ENCODE measurements at regions not wholly inside any gene's neighbourhood (a gene's known extent, or its start where the extent isn't known, plus 50 kb on each side); places are given as distances from the start of the nearest gene placed in this dataset.
"Not testable (repeated sequence)": the region's sequence is repeated elsewhere in the genome, so short reads cannot be mapped to it uniquely, and the experiment has no call there.

DNA sequence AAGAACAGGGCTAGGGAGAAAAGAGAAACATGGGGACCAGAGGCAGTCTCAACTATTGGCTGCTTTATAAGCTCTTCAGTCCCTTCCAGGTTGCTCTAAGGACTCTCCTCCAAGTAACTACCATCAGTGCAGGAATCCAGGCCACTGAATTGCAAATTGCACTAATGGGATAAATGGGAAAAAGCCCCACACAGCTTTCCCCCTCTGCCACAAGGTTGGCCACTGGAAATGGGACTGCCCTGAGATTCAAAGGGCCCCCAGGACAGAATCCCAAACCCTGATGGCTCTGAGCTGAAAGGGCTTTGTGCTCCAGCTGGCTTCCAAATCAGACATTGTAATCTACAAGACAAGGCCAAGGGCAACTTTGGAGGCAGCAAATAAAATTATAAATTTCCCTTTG is 633.2 kb downstream of the ACTR3B start:
- no peak for DNase-seq

DNA sequence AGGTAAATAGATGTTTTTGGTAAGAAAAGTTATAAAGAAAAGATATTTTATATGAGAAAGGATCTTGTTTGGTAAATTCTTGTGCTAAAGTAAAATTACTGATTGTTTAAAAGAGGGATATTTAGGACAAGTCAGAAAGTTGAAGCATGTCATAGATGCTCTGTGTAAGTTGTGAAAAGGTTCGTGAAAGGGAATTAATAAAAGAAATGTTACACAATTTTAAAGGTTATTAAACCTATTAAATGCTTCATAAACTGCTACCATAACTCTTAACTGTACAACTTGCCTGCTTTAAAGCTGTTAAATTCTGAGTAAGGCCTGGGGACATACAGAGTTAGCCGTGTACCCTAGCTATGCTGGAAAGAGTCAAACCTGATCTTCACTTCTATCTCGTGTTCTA is 634.1 kb downstream of the ACTR3B start:
- DNase-seq = no peak

DNA sequence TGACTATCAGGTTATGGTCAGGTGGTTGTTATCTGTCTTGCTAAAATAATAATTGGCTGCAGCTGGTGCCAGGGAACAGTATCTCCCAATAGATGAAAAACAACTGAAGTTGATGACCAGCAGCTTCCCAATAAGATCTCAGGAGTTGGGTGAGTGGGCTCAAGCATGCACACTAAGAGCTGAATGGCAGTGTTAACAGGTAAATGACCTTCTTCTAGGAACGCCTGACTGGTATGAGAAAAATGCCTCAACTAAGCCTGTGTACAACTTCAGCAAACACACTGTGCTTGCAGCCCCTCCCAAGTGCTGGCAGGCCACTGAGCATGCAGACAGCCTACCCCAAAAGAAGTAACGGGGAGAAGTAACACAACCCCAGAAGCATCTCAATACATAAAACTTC is 636.9 kb downstream of the ACTR3B start:
- no peak for DNase-seq

DNA sequence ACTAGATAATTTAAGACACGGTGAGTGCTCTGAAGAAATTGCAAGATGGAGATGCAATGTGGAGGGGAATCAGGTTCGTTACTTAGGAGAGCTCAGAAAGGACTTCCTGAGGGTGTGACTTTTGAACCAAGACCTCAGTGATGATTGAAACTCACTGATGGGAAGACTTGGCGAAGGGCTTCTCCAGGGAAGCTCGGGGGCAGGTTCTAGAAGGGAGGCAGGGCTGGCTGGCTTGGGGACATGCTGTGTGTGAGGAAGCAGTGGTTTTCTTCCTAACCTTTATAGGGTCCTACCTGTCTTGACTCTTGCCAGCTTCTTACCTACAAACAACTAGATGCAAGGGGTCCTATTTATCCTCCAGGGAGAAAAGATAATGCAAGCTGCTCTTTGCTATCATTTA is 637.9 kb downstream of the ACTR3B start:
- DNase-seq = no peak

DNA sequence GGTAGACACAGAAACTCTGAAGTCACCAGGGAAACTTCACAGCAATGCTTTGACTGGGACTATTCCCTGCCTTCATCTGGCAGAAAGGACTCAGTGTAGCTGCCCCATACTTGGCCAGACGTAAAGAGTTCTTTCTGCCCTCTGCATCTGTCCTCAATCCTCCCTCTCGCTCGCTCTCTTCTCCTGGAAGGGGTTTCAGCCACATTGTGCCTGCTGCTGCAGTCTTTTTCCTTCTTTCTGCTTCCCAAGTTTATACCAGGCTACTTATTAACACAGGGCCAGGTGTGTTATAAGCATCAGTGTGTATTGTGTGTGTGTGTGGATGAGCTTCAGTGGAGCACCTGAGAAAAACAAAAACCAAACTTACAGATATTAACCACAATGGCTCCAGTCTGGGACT is 638.4 kb downstream of the ACTR3B start:
- DNase-seq = no peak

DNA sequence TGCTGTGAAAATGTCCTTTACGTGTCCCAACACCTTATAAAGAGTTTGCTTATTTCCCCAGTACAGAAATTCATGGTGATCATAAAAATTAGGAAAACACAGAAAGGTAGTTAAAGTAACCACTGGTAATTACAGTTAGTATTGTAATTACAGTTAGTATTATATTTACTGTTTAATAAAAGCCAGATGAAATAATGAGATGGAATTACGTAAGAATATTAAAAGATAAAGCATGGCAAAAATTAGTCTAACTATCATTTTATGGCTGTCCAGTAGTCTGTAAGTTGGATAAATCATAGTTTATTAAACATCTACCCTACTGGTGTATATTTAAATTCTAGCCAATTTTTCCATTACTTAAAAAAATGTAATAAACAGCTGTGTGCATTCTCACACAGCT is 638.8 kb downstream of the ACTR3B start:
- no peak for DNase-seq

DNA sequence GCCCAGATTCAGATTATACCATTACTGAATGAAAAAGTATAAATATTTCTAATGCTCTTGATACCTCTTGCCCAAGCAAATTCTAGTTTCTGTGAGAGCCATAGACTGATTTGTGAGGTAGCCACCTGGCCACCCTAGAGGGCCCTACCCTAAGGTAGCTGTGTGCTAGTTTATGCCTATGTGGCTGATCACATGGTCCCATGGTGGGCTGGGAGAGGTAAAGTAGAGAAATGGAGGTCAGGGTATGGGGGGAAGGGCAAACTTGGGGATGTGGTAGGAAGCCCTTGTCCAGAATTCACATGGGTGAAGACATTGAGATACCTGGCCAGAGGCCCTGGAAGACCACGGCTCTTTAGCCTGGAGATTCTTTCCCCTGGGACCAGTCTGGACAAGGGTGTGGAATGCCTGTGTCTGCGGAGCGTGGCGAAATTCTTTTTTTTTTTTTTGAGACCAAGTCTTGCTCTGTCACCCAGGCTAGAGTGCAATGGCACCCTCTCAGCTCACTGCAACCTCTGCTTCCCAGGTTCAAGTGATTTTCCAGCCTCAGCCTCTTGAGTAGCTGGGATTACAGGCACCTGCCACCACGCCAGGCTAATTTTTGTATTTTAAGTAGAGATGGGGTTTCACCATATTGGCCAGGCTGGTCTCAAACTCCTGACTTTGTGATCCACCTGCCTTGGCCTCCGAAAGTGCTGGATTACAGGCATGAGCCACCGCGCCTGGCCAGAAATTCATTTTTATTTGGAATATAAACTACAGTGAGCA is 639.4 kb downstream of the ACTR3B start:
- no peak for DNase-seq

DNA sequence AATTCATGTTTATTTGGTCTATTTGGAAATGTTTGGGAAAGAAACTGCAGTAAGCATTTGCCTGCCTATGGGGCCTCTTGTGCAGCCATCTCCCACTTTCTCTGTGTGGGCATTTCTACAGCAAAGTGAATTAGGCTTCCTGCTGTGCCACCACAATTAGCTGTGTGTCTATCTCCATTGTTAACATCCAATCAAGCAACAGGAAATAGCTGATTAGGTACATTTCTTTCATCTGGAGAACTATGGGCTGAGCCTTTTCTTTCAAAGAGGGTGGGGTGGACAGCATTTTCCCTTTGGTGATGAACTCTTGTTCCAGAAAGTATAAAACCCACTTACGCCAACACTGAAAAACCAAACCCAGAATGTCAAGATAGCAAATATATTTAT is 640.0 kb downstream of the ACTR3B start:
- DNase-seq = no peak

DNA sequence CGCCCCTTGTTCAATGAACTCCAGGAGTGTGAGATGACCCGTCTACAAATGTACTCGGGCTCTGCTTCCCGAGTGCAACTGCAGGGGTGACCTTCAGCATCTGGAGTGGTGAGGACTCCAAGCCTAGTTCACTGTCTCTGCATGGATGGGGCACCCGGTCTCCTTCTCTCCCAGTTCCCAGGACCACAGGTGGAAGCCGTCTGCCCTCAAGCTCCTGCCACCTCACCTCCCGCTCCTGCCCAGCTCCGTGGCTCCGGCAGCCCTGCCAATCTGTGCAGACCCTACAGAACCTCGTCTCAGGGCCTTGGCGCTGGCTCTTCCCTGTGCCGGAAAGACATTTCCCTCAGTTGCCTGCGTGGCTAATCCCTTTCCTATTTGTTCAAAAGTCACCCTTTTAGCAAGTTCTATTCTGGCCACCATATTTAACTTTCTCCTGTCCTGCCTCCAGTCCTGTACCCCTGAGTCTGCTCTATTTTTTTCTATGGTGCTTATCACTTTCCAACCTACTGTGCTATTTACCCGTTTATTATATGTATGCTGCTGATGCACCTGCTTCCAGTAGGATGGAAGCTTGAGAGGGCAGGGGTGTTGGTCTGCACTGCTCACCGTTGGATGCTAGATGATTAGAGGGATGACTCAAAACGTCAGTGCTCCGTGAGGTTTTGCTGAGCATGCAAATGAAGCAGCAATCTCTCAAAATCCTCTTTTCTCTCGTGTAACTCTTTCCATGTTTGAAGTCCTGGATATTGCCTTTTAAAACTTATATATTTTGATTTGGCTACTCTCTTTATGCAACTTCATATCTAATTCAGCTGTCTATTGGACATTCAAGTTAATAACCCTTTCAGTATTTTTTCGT is 641.4 kb downstream of the ACTR3B start:
- no peak for DNase-seq

DNA sequence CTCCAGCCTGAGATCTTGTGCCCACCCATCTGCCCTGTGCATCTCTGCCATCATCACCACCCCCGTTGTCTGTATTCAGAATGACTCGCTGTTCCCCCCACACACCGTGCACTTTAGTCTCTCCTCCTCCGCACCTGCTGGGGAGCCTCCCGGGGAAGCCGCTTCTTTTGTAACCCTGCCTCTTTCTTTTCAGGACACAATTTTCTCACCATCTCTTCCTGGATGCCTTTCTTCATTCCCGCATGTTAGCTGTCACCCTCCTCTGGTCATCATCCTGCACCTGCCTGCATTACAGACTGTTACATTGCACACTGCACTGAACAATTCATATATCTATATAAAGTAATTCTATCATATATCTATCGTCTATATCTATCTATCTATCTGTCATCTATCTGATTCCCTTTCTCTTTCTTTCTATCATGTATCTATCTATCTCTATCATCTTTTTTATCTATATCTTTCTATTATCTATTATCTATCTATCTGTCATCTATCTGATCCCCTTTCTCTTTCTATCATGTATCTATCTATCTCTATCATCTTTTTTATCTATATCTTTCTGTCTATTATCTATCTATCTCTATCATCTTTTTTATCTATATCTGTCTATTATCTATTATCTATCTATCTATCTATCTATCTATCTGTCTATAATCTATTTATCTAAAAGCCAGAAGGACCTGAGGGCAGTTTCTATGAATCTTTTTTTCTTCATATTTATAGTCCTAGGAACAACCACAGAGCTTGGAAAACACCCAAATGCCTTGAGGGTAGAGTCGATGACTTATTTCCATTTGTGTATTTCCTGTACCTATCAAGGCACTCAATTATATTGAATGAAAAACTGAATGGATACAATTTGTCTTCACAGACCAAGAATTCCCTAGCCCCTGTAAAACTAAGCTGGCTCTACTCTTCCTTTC is 642.5 kb downstream of the ACTR3B start:
- no peak for DNase-seq

DNA sequence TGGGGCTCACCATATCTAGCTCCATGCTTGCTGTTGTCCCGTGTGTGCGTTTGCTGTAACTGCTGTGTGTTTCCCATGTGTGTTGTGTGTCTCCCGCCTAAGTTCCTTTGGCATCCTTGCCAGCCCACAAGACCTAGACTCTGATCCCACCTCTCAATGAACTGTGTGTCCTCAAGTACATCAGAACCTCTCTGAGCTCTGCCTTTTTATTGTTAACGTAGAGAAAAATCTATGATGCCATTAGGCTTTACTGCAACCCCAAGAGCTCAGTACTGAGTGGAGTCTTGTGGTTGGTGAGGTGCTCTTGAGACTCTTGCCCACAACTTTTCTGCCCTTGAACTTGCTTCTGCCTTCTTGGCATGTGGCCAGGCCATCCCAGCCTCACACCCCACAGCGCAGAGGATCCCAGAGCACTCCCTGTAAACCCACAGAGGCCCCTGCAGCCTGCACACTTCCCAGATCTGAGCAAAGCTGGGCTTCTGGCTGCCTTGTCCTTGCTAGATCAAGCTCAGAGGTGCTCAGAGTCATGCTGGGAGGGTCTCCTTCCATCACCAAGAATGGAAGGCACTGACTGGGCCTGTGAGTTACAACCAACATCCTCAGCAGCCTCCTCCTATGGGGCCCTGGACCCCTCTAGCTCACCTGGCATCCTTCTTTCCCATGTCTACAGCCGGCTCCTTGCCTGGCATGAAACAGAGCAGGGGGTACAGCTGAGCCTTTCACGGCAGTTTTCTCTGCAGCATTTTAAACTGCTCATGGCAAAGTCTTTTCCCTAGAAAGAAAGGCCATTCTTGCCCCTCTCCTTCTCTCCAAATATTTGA is 643.4 kb downstream of the ACTR3B start:
- no peak for DNase-seq

DNA sequence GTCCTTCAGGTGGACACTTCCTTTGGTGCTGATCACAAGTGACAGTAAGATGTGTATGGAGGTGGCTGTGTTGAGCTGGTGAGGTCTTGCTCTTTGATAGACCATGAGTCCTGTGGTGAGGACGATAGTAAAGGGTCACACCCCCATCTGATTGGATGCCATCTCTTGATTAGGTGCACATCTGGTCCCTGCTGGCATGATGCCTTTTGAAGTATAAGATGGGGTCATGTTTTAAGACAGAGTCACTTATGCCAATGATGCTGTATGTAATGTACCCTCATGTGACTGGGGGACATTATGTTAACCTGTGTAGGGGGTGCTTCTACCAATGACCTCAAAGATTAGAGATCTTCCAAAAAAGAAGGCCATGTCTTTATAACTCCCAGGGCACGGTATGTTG is 644.6 kb downstream of the ACTR3B start:
- no peak for DNase-seq

DNA sequence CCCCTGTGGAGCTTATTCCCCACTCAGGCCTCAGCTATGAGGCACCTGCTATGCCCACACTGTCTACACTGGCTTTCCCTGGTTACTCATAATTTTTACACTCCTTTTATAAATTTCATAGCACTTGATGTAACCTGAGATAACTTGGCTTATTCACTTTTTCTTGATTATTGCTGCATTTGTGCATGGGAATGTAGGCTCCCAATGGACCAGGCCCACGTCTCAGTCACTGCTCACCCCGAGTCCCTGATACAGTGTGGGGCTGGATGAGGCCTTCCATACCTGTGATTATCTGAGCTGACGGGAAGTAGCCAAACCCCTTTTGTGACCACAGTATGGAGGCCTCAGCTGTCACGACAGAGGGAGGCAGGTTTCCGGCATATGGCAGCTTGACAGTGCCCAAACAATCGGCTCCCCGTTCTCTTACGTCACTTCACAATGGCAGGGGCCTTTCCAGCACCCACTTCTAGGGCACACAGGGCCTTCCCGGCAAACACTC is 645.3 kb downstream of the ACTR3B start:
- no peak for DNase-seq

DNA sequence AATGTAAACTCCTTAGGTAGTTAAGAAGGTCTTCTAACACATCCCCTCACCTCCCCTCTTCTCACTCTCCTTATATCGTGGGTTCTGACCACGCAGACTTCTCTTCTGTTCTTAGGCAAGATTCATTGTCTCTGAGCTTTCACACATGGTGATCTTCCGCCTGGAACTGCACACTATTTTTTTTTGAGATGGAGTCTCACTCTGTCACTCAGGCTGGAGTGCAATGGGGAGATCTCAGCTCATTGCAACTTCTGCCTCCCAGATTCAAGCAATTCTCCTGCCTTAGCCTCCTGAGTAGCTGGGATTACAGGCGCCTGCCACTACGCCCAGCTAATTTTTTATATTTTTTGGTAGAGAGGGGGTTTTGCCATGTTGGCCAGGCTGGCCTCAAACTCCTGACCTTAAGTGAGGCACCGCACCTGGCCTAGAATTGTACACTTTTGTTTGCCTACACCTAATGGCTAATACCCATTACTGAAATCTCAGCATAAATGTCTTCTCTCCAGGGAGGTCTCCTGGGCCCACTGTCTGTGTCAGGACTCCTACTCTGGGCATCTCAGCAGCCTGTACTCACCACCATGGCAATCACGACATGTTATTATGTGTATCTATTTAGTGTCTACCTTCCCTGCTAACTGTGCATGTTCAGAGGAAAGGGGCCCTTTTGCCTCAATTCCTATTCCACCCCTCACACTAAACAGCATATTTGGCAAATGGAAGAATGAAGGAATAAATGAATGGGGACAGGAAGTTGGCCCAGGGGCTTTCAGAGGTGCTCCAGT is 646.3 kb upstream of the DPP6 start:
- DNase-seq = no peak

DNA sequence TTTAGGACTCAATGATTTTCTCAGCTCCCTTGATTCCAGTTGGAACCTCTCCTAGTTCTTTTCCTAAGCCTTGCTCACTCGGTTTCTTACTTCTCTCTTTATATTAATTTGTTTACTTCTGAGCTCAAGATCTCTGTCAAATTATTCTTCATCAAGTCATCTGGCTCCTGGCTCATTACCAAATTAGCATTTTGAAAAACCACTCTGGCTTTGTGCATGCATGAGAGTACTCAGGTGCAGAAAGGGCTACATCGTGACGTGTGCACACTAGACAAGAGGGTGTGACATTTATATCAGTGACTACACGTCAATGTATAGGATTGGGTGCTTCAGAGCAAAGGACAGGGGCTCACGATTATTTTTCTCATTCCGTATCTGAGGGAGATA is 645.7 kb upstream of the DPP6 start:
- DNase-seq = no peak

DNA sequence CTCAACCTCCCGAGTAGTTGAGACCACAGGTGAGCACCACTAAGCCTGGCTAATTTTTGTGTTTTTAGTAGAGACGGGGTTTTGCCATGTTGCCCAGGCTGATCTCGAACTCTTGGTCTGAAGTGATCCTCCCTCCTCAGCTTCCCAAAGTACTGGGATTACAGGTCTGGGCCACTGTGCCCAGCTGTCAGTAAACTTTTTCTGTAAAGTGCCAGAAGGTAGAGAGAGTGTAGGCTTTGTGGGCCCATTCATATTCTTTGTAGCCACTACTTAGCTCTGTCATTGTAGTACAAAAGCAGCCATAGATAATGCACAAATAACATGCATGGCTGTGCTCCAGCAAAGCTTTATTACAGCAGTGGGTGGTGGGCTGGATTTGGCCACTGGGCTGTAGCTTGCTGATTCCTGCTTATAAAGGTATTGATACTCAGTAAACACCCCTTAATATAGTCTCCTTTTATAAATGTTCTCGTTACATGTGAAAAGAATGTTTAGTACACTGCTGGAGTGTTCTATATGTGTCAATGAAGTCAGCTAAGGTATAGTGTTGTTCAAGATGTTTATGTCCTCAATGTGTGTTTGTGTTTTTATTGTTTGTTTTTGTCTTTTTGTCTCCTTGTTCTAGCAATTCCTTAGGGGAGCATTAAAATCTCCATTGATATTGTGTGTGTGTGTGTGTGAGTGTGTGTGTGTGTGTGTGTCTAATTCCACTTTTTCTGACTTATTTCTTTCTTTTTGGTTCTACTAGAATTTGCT is 644.7 kb upstream of the DPP6 start:
- no peak for DNase-seq

DNA sequence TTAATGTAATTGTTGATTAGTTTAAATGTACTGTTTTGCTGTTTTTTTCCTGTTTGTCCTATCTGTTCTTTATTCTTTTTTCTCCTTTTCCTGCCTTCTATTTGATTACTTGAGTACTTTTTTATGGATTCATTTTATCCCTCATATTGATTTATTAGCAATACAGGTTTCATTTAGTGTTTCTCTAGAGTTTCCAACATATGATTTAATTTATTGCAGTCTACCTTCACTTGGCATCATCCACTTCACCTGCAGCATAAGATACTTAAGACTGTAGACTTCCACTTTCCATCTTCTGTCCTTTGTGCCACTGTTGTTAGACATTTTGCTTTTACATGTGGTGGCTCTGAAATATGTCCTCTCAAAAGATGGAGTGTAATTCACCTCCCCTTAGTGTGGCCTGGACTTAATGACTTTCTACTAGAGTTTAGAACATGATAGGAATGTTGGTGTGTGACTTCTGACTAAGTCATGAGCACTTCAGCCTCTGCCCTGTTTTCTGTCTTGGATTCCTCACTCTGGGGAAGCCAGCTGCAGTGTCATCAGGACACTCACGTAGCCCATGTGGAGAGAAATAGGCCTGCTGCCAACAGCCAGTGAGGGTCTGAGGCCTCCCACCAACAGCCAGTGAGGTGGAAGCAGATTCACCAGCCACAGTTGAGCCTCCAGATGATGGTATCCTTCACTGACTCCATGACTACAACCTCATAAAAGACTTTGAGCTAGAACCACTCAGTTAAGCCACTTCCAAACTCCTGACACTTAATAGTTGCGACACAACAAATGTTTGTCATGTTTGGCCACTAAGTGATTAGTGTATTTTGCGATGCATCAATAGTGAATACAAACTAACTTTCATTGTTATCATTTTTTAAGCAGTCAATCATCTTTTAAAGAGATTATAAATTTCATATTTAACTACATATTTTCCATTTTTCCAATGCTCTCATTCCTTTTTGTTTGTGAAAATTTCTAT is 643.5 kb upstream of the DPP6 start:
- no peak for DNase-seq

DNA sequence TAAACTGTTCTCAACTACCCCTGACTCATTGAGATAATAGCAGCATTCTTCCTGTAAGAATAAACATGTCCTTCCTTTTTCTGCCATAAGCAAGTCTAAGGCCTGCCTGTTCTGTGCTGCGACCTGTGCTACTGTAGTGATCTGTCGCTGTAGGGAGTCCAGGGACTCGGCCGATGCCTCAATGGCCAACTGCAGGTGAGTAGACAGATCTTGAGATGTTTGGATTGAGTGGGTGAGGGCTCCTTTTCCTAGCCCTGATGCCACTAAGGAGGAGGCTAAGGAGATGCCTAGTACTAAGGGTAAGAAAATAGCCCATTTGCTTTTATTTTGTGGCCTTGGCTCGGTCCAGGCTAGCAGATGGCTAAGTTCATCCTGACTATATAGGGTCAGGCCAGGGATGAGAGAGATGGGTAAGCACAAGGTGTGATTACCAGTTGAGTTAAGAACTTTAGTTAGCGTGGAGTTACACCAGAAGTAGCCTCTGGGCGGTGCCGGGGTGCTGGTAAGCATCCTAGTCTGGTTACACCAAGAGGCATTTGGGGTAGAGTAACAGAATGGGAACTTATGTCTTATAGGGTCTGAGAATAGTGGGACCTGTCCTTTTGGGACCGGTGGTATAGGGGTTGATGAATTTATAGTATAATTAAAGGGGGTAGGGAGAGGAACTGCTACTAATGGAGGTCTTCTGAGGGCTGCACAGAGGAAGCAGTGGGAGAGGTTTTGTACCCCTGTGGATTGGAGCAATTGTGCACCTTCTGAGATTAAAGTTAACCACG is 642.4 kb upstream of the DPP6 start:
- DNase-seq = not testable (repeated sequence)
